Endothelial cell of umbilical vein (primary cell): ENCODE measurements at regions not wholly inside any gene's neighbourhood (a gene's known extent, or its start where the extent isn't known, plus 50 kb on each side); places are given as distances from the start of the nearest gene placed in this dataset.

Experiments
- CTCF ChIP-seq, 2 donors: IDR thresholded peaks; 1 replicate in 1 of 2; 2 replicates in 1 of 2; pipeline ENCODE4 v1.5.1; 2011; ENCODE audit warnings: low read length in 2 of 2, mild to moderate bottlenecking in 2 of 2, moderate library complexity in 2 of 2, control low read depth in 1 of 2, inconsistent platforms in 1 of 2, low read depth in 1 of 2; ENCODE audit not compliant: insufficient read depth in 1 of 2; ENCODE audit errors: extremely low read depth in 1 of 2
- EZH2 ChIP-seq: IDR thresholded peaks from 2 replicates; pipeline ENCODE4 v1.6.1; 2012; ENCODE audit warnings: borderline replicate concordance, low read depth, mild to moderate bottlenecking, moderate library complexity, low read length, inconsistent platforms; ENCODE audit not compliant: severe bottlenecking
- GATA2 ChIP-seq: IDR thresholded peaks from 2 replicates; pipeline ENCODE4 v1.7.0; 2011; ENCODE audit warnings: low read depth, mild to moderate bottlenecking, moderate library complexity, mixed read lengths, low read length; ENCODE audit not compliant: insufficient read length, insufficient read depth
- JUN ChIP-seq: IDR thresholded peaks from 2 replicates; pipeline ENCODE4 v1.6.1; 2011; ENCODE audit warnings: borderline replicate concordance, low read depth; ENCODE audit not compliant: insufficient read length, insufficient read depth
- MYC ChIP-seq: IDR thresholded peaks from one replicate; pipeline ENCODE4 v1.6.1; 2011; ENCODE audit warnings: mild to moderate bottlenecking, low read depth, low read length
- POLR2A ChIP-seq: IDR thresholded peaks from 2 replicates; pipeline ENCODE4 v1.6.1; 2012; ENCODE audit warnings: low read depth, mild to moderate bottlenecking, control low read depth, low read length
- POLR2AphosphoS5 ChIP-seq: IDR thresholded peaks from 2 replicates; pipeline ENCODE4 v1.6.1; 2012; ENCODE audit warnings: low read depth, mild to moderate bottlenecking, control low read depth, low read length, moderate library complexity; ENCODE audit not compliant: insufficient read depth

- no peak for TF ChIP-seq POLR2A
- TF ChIP-seq MYC: no peak
- no peak for TF ChIP-seq CTCF (IDR thresholded peaks at IDR 0.05; ENCODE audit: extremely low read depth in 1 of 2, insufficient read depth in 1 of 2, low read depth in 1 of 2, low read length in 2 of 2)
- TF ChIP-seq EZH2: no peak
- no peak for TF ChIP-seq GATA2
- TF ChIP-seq JUN: no peak
- no peak for TF ChIP-seq POLR2AphosphoS5
Measured at GRCh38 chr5:24750355-24750754, 105.6 kb upstream of the CDH10 start.
